Tibial nerve (tissue), 4 donors: ENCODE measurements at regions not wholly inside any gene's neighbourhood (a gene's known extent, or its start where the extent isn't known, plus 50 kb on each side); places are given as distances from the start of the nearest gene placed in this dataset.

Experiments used
- CTCF ChIP-seq, 5 experiments: fragments of 200-600 bp in 3 of 5; fragments of 450-650 bp in 2 of 5; sonication (generic) in 3 of 5; IDR thresholded peaks; one replicate each; pipeline ENCODE4 v1.5.1; 2016 to 2019; ENCODE audit warnings: antibody characterized with exemption in 5 of 5, mild to moderate bottlenecking in 3 of 5, moderate library complexity in 2 of 5
- EP300 ChIP-seq, 2 donors: sonication (generic); formaldehyde crosslinking; IDR thresholded peaks; one replicate each; pipeline ENCODE4 v1.6.1; 2017; ENCODE audit warnings: antibody characterized with exemption in 2 of 2, mild to moderate bottlenecking in 1 of 2
- POLR2A ChIP-seq, 2 donors: fragments of 450-650 bp; IDR thresholded peaks; one replicate each; pipeline ENCODE4 v1.6.1; 2017; ENCODE audit warnings: antibody characterized with exemption in 2 of 2, mild to moderate bottlenecking in 2 of 2, moderate library complexity in 2 of 2

GRCh38 chr10:64148607-64149006 lies 627.4 kb downstream of the REEP3 start:
- TF ChIP-seq POLR2A (IDR thresholded peaks at IDR 0.05) (no peak), CTCF (IDR thresholded peaks at IDR 0.05) (no peak), EP300 (IDR thresholded peaks at IDR 0.05) (no peak)
